ENCODE measurements at regions not wholly inside any gene's neighbourhood (a gene's known extent, or its start where the extent isn't known, plus 50 kb on each side); places are given as distances from the start of the nearest gene placed in this dataset.

- in situ Hi-C loops (cut with HindIII; ENCODE audit: low pct_ligation_motif_present, low pct_unique_long_range_greater_than_20kb, low sequenced_read_pairs), result no loop called here
Measured at GRCh38 chr2:30310371-30310770, 79.0 kb downstream of the LBH start.

GRCh38 chr2:30310955-30311354, 79.6 kb downstream of the LBH start:
- in situ Hi-C loops (cut with HindIII; ENCODE audit: low pct_ligation_motif_present, low pct_unique_long_range_greater_than_20kb, low sequenced_read_pairs), result no loop called here
- no peak for DNase-seq

More at GRCh38 chr2:30310371-30310770, 79.0 kb downstream of the LBH start:
- DNase-seq, result no peak

GRCh38 chr2:30311711-30312110, 80.4 kb downstream of the LBH start:
- DNase-seq, result no peak
- in situ Hi-C loops (cut with HindIII; ENCODE audit: low pct_ligation_motif_present, low pct_unique_long_range_greater_than_20kb, low sequenced_read_pairs), result no loop called here

- no peak for DNase-seq
- in situ Hi-C loops (cut with HindIII; ENCODE audit: low pct_ligation_motif_present, low pct_unique_long_range_greater_than_20kb, low sequenced_read_pairs), result no loop called here
Measured at GRCh38 chr2:30312916-30313315, 81.6 kb downstream of the LBH start.

GRCh38 chr2:30314981-30315380, 83.6 kb downstream of the LBH start:
- no peak for DNase-seq
- in situ Hi-C loops (cut with HindIII; ENCODE audit: low pct_ligation_motif_present, low pct_unique_long_range_greater_than_20kb, low sequenced_read_pairs), result no loop called here

- in situ Hi-C loops (cut with HindIII; ENCODE audit: low pct_ligation_motif_present, low pct_unique_long_range_greater_than_20kb, low sequenced_read_pairs), result no loop called here
- DNase-seq, result no peak
Measured at GRCh38 chr2:30315391-30316063, 84.2 kb downstream of the LBH start.

GRCh38 chr2:30316408-30316807, 85.1 kb downstream of the LBH start:
- in situ Hi-C loops (cut with HindIII; ENCODE audit: low pct_ligation_motif_present, low pct_unique_long_range_greater_than_20kb, low sequenced_read_pairs), result no loop called here
- no peak for DNase-seq

- in situ Hi-C loops (cut with HindIII; ENCODE audit: low pct_ligation_motif_present, low pct_unique_long_range_greater_than_20kb, low sequenced_read_pairs), result no loop called here
- DNase-seq, result no peak
Measured at GRCh38 chr2:30318987-30319782, 87.9 kb downstream of the LBH start.

GRCh38 chr2:30321466-30321865, 90.1 kb downstream of the LBH start:
- in situ Hi-C loops (cut with HindIII; ENCODE audit: low pct_ligation_motif_present, low pct_unique_long_range_greater_than_20kb, low sequenced_read_pairs), result no loop called here
- no peak for DNase-seq

GRCh38 chr2:30323499-30323898, 92.2 kb downstream of the LBH start:
- DNase-seq, result no peak
- in situ Hi-C loops (cut with HindIII; ENCODE audit: low pct_ligation_motif_present, low pct_unique_long_range_greater_than_20kb, low sequenced_read_pairs), result no loop called here

- DNase-seq, result no peak
- in situ Hi-C loops (cut with HindIII; ENCODE audit: low pct_ligation_motif_present, low pct_unique_long_range_greater_than_20kb, low sequenced_read_pairs), result no loop called here
Measured at GRCh38 chr2:30324245-30324908, 93.0 kb downstream of the LBH start.

- DNase-seq, result no peak
- in situ Hi-C loops (cut with HindIII; ENCODE audit: low pct_ligation_motif_present, low pct_unique_long_range_greater_than_20kb, low sequenced_read_pairs), result no loop called here
Measured at GRCh38 chr2:30325600-30326328, 94.4 kb downstream of the LBH start.

GRCh38 chr2:30326497-30326896, 95.2 kb downstream of the LBH start:
- DNase-seq, result no peak
- in situ Hi-C loops (cut with HindIII; ENCODE audit: low pct_ligation_motif_present, low pct_unique_long_range_greater_than_20kb, low sequenced_read_pairs), result no loop called here

GRCh38 chr2:30331038-30331437, 99.7 kb downstream of the LBH start:
- DNase-seq, result no peak
- in situ Hi-C loops (cut with HindIII; ENCODE audit: low pct_ligation_motif_present, low pct_unique_long_range_greater_than_20kb, low sequenced_read_pairs), result no loop called here

- DNase-seq, result no peak
- in situ Hi-C loops (cut with HindIII; ENCODE audit: low pct_ligation_motif_present, low pct_unique_long_range_greater_than_20kb, low sequenced_read_pairs), result no loop called here
Measured at GRCh38 chr2:30331869-30332268, 100.5 kb downstream of the LBH start.

- in situ Hi-C loops (cut with HindIII; ENCODE audit: low pct_ligation_motif_present, low pct_unique_long_range_greater_than_20kb, low sequenced_read_pairs), result no loop called here
- DNase-seq, result no peak
Measured at GRCh38 chr2:30332791-30333453, 101.6 kb downstream of the LBH start.

- DNase-seq, result no peak
- in situ Hi-C loops (cut with HindIII; ENCODE audit: low pct_ligation_motif_present, low pct_unique_long_range_greater_than_20kb, low sequenced_read_pairs), result no loop called here
Measured at GRCh38 chr2:30334762-30335363, 103.5 kb downstream of the LBH start.

- no peak for DNase-seq
- in situ Hi-C loops (cut with HindIII; ENCODE audit: low pct_ligation_motif_present, low pct_unique_long_range_greater_than_20kb, low sequenced_read_pairs), result no loop called here
Measured at GRCh38 chr2:30336084-30336483, 104.8 kb downstream of the LBH start.

All from ACHN (cell line).